ENCODE measurements at regions not wholly inside any gene's neighbourhood (a gene's known extent, or its start where the extent isn't known, plus 50 kb on each side); places are given as distances from the start of the nearest gene placed in this dataset.
"Not testable (repeated sequence)": the region's sequence is repeated elsewhere in the genome, so short reads cannot be mapped to it uniquely, and the experiment has no call there.

GRCh38 chr3:195999176-195999575, 82.7 kb downstream of the TFRC start:
- not testable (repeated sequence) for DNase-seq (ENCODE audit: low read depth in 1 of 2, low spot score in 1 of 2)

- DNase-seq (ENCODE audit: low read depth in 1 of 2, low spot score in 1 of 2) = not testable (repeated sequence)
These were observed 85.6 kb downstream of the TFRC start for GRCh38 chr3:195996314-195996713.

- DNase-seq (ENCODE audit: low read depth in 1 of 2, low spot score in 1 of 2) = peak; percentile 37 to 46
These were observed 86.0 kb upstream of the TNK2 start for GRCh38 chr3:195994343-195994742.

GRCh38 chr3:195993671-195994070, 85.3 kb upstream of the TNK2 start:
- not testable (repeated sequence) for DNase-seq (ENCODE audit: low read depth in 1 of 2, low spot score in 1 of 2)

- not testable (repeated sequence) for DNase-seq (ENCODE audit: low read depth in 1 of 2, low spot score in 1 of 2)
These were observed 84.7 kb upstream of the TNK2 start for GRCh38 chr3:195992956-195993595.

- not testable (repeated sequence) for DNase-seq (ENCODE audit: low read depth in 1 of 2, low spot score in 1 of 2)
These were observed 83.6 kb upstream of the TNK2 start for GRCh38 chr3:195991986-195992385.

- not testable (repeated sequence) for DNase-seq (ENCODE audit: low read depth in 1 of 2, low spot score in 1 of 2)
These were observed 82.9 kb upstream of the TNK2 start for GRCh38 chr3:195991243-195991642.

- not testable (repeated sequence) for DNase-seq (ENCODE audit: low read depth in 1 of 2, low spot score in 1 of 2)
These were observed 82.5 kb upstream of the TNK2 start for GRCh38 chr3:195990841-195991174.

GRCh38 chr3:195989921-195990840, 81.8 kb upstream of the TNK2 start:
- DNase-seq (ENCODE audit: low read depth in 1 of 2, low spot score in 1 of 2) = peak; percentile 88 to 94

- peak in 1 of 2 donors; percentile 13 for DNase-seq (ENCODE audit: low read depth in 1 of 2, low spot score in 1 of 2)
These were observed 81.0 kb upstream of the TNK2 start for GRCh38 chr3:195989197-195989920.

- DNase-seq (ENCODE audit: low read depth in 1 of 2, low spot score in 1 of 2) = not testable (repeated sequence)
These were observed 80.4 kb upstream of the TNK2 start for GRCh38 chr3:195988764-195989163.

GRCh38 chr3:195987001-195987400, 78.7 kb upstream of the TNK2 start:
- not testable (repeated sequence) for DNase-seq (ENCODE audit: low read depth in 1 of 2, low spot score in 1 of 2)

- DNase-seq (ENCODE audit: low read depth in 1 of 2, low spot score in 1 of 2) = not testable (repeated sequence)
These were observed 78.2 kb upstream of the TNK2 start for GRCh38 chr3:195986576-195986975.

GRCh38 chr3:195985348-195985920, 77.1 kb upstream of the TNK2 start:
- not testable (repeated sequence) for DNase-seq (ENCODE audit: low read depth in 1 of 2, low spot score in 1 of 2)

- DNase-seq (ENCODE audit: low read depth in 1 of 2, low spot score in 1 of 2) = not testable (repeated sequence)
These were observed 76.2 kb upstream of the TNK2 start for GRCh38 chr3:195984392-195985030.

GRCh38 chr3:195983880-195984279, 75.5 kb upstream of the TNK2 start:
- DNase-seq (ENCODE audit: low read depth in 1 of 2, low spot score in 1 of 2) = not testable (repeated sequence)

GRCh38 chr3:195982754-195983153, 74.4 kb upstream of the TNK2 start:
- DNase-seq (ENCODE audit: low read depth in 1 of 2, low spot score in 1 of 2) = not testable (repeated sequence)

- DNase-seq (ENCODE audit: low read depth in 1 of 2, low spot score in 1 of 2) = not testable (repeated sequence)
These were observed 73.4 kb upstream of the TNK2 start for GRCh38 chr3:195981778-195982177.

- DNase-seq (ENCODE audit: low read depth in 1 of 2, low spot score in 1 of 2) = not testable (repeated sequence)
These were observed 71.5 kb upstream of the TNK2 start for GRCh38 chr3:195979877-195980276.

- DNase-seq (ENCODE audit: low read depth in 1 of 2, low spot score in 1 of 2) = not testable (repeated sequence)
These were observed 70.2 kb upstream of the TNK2 start for GRCh38 chr3:195978585-195978984.

GRCh38 chr3:195976876-195977275, 68.5 kb upstream of the TNK2 start:
- DNase-seq (ENCODE audit: low read depth in 1 of 2, low spot score in 1 of 2) = not testable (repeated sequence)
